GM21423 (cell line): ENCODE measurements at regions not wholly inside any gene's neighbourhood (a gene's known extent, or its start where the extent isn't known, plus 50 kb on each side); places are given as distances from the start of the nearest gene placed in this dataset.
"Not testable (repeated sequence)": the region's sequence is repeated elsewhere in the genome, so short reads cannot be mapped to it uniquely, and the experiment has no call there.

Source experiments
- ATAC-seq: cut with Tn5 transposase; IDR thresholded peaks from one replicate; pipeline ENCODE4 v1.9.1; 2021; ENCODE audit warnings: mild to moderate bottlenecking, moderate library complexity; ENCODE audit not compliant: unreplicated experiment

- ATAC-seq: no peak
These were observed 631.5 kb upstream of the NRP1 start for GRCh38 chr10:33965795-33966581.

- ATAC-seq: no peak
These were observed 629.3 kb upstream of the NRP1 start for GRCh38 chr10:33963729-33964128.

- ATAC-seq: not testable (repeated sequence)
These were observed 621.9 kb upstream of the NRP1 start for GRCh38 chr10:33956322-33956721.

GRCh38 chr10:33955676-33956075, 621.2 kb upstream of the NRP1 start:
- ATAC-seq: no peak

GRCh38 chr10:33952692-33953360, 618.4 kb upstream of the NRP1 start:
- ATAC-seq: no peak

- ATAC-seq: no peak
These were observed 615.7 kb upstream of the NRP1 start for GRCh38 chr10:33950206-33950605.

GRCh38 chr10:33947544-33947943, 613.1 kb upstream of the NRP1 start:
- ATAC-seq: no peak

GRCh38 chr10:33945051-33945450, 610.6 kb upstream of the NRP1 start:
- ATAC-seq: no peak

- ATAC-seq: no peak
These were observed 608.0 kb upstream of the NRP1 start for GRCh38 chr10:33942508-33942907.

GRCh38 chr10:33939892-33940291, 605.4 kb upstream of the NRP1 start:
- no peak for ATAC-seq

- no peak for ATAC-seq
These were observed 604.9 kb upstream of the NRP1 start for GRCh38 chr10:33939410-33939809.

GRCh38 chr10:33938001-33938400, 603.5 kb upstream of the NRP1 start:
- ATAC-seq: no peak

- no peak for ATAC-seq
These were observed 602.7 kb upstream of the NRP1 start for GRCh38 chr10:33937036-33937730.

GRCh38 chr10:33935350-33935749, 600.9 kb upstream of the NRP1 start:
- no peak for ATAC-seq

GRCh38 chr10:33930079-33930478, 595.6 kb upstream of the NRP1 start:
- ATAC-seq: no peak

GRCh38 chr10:33927347-33927746, 592.9 kb upstream of the NRP1 start:
- ATAC-seq: no peak

GRCh38 chr10:33921970-33922605, 587.6 kb upstream of the NRP1 start:
- ATAC-seq: no peak

- ATAC-seq: no peak
These were observed 585.9 kb upstream of the NRP1 start for GRCh38 chr10:33920351-33920750.

- no peak for ATAC-seq
These were observed 584.8 kb upstream of the NRP1 start for GRCh38 chr10:33919244-33919643.

- no peak for ATAC-seq
These were observed 582.8 kb upstream of the NRP1 start for GRCh38 chr10:33917069-33917780.

- ATAC-seq: no peak
These were observed 580.3 kb upstream of the NRP1 start for GRCh38 chr10:33914746-33915145.
